GF-D8 (cell line): ENCODE measurements at regions not wholly inside any gene's neighbourhood (a gene's known extent, or its start where the extent isn't known, plus 50 kb on each side); places are given as distances from the start of the nearest gene placed in this dataset.
"Not testable (repeated sequence)": the region's sequence is repeated elsewhere in the genome, so short reads cannot be mapped to it uniquely, and the experiment has no call there.

ENCODE experiments used
- DNase-seq: peaks from one replicate; lab custom pipeline; 2025; lab: John Stamatoyannopoulos, UW

DNA sequence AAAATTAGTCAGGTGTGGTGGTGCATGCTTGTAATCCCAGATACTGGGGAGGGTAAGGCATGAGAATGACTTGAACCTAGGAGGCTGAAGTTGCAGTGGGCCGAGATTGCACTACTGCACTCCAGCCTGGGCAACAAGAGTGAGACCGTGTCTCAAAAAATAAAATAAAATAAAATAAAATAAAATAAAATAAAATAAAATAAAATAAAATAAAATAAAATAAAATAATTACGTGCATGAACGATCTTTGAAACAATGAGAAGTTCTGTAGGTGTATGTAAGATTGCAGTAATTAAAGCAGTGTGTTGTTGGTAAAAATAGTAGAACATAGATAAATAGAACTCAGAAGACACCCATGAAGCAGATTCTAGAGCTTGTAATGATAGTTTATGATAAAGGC, 348.5 kb downstream of the ANKRD30A start:
- DNase-seq = no peak

DNA sequence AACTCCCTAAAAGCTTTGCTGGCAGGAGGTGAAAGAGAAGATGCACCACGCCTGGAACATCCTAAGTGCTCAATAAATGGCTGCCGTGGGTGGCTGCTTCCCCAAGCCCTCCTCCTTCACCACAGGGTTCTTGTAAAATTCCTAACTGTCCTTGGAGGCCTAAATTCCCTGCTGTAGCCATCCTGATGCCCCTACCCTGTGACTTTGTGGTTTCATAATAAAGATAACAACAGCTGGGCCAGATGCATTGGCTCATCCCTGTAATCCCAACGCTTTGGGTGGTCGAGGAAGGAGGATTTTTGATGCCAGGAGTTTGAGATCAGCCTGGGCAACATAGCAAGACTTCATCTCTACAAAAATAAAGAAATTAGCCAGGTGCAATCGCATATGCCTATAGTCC, 341.8 kb downstream of the ANKRD30A start:
- no peak for DNase-seq

DNA sequence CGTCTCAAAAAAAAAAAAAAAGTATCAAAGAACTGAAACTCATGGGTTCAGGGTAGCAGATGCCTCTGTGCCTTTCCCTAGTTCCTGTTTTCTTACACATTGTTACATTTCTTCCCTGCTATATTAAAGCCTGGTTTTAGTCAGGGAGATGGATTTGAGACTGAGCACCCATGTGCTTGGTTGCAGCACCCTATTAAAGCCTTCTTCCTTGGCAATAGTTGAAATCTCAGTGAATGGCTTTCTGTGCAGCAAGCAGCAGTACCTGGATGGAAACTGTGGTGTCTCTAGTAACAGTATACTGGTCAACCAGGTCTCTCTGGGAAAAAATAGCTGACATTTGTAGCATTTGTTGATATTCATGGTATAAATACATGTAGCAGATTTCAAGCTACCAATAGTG, 331.1 kb downstream of the ANKRD30A start:
- DNase-seq = no peak

DNA sequence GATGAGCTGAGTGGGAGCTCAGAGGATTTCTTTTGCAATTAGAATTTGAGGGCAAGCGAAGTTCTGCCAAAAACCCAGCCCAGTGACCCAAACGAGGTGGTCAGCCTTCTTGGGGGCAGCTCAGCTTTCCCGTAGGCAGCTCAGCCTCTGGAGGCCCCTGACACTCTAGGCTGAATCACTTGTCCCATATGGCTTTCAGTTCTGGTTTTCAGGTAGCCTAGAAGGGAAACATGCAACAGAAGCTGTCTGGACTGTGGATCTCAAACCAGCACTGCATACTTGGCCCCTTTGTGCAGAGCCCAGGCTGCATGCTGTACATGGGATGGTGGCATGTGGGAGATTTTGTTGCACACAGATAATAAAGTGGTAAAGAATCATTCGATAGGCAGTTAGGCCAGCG, 322.8 kb downstream of the ANKRD30A start:
- DNase-seq = no peak

DNA sequence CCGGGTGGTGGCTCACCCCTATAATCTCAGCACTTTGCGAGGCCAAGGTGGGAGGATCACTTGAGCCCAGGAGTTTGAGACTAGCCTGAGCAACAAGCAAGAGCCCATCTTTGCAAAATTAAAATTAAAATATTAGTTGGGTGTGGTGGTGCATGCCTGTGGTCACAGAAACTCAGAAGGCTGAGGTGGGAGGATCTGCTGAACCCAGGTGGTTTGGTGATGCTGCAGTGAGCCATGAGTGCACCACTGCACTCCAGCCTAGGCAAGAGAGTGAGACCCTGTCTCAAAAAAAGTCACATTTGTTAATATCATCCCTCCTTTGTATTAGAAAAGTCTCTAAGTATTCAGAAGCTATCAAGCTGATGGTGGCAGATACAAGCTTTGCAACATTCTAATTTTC, 317.5 kb downstream of the ANKRD30A start:
- no peak for DNase-seq

DNA sequence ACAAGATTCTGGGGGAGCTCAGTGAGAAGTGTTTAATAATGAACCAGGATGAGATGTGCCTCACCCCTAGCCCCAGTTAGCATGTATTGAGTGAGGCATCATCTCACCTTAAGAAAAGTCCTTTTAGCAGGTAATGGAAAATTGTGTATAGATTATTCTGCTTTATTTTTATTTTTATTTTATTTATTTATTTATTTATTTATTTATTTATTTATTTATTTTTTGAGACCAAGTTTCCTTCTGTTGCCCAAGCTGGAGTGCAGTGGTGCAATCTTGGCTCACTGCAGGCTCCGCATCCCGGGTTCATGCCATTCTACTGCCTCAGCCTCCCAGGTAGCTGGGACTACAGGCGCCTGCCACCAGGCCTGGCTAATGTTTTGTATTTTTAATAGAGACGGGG, 315.8 kb downstream of the ANKRD30A start:
- DNase-seq = not testable (repeated sequence)

DNA sequence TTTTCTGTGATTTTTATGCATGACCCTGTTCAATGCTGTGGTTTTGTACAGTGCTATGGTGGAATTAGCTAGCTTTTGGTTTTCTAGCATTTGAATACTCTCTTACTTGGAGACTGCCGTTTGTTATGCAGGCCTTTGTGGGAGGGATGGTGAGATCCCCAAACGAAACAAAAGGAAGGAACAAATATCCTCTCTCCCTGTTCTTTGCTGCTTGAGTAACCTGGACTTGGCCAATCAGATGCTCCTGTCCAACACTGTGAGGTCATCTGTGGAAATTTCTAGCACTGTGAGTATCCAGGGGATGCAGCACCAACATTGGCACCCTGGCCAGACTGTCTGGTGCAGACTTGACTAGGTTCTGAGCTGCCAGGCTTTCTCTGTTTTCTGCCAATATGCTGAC, 314.4 kb downstream of the ANKRD30A start:
- no peak for DNase-seq

DNA sequence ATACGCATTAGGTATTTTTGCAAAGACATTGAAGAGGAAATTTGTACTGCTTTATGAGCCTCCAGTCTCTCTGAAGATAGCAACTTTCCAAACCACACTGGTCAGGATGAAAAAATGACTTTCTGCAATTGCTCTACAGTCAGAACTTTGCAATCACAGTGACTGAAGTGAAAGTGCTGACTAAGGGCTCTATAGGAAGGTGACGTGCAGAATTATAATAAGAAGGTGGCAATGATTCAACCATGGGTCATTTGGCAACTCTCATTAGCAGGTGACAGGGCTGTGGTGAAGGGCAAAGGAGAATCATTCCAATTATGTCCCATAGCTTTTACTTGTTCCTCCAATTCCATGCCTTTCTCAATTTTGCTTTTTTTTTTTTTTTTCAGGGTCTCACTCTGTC, 311.0 kb downstream of the ANKRD30A start:
- no peak for DNase-seq

DNA sequence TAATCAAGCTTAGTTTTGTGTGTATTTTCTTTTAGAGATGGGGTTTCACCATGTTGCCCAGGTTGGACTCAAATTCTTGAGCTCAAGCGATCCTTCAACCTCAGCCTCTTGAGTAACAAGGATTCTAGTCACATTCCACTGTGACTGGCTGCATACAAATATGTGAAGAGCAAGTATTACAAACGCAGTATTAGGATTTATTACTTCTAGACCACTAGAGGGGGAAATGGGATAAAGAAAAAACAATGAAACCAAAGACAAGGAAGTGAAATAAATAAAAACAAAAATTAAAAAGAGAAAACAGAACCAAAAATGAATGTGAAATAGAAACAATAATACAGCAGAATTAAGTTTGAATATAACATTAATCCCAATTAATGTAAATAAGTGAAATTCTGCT, 308.7 kb downstream of the ANKRD30A start:
- no peak for DNase-seq
